OCI-LY1 (cell line): ENCODE measurements at regions not wholly inside any gene's neighbourhood (a gene's known extent, or its start where the extent isn't known, plus 50 kb on each side); places are given as distances from the start of the nearest gene placed in this dataset.

Experiments used
- H2AFZ ChIP-seq: fragments of 200-600 bp; sonication (generic), shearing (Covaris generic); 2 replicates; pipeline ENCODE4 v1.6.0; 2014; ENCODE audit warnings: antibody characterized with exemption, mild to moderate bottlenecking, low read length
- H3F3A ChIP-seq: fragments of 200-600 bp; sonication (generic), shearing (Covaris generic); 2 replicates; pipeline ENCODE4 v1.6.0; 2014; ENCODE audit warnings: mild to moderate bottlenecking, antibody characterized with exemption, low read length, moderate library complexity; ENCODE audit not compliant: insufficient read depth
- H3K27ac ChIP-seq: fragments of 200-600 bp; sonication (generic); 2 replicates; pipeline ENCODE4 v1.5.1; 2014; ENCODE audit warnings: low read length, mixed run types, mild to moderate bottlenecking, low read depth; ENCODE audit not compliant: poor library complexity, severe bottlenecking
- H3K27me3 ChIP-seq: fragments of 200-600 bp; sonication (generic); 2 replicates; pipeline ENCODE4 v1.6.0; 2014; ENCODE audit warnings: antibody characterized with exemption, mild to moderate bottlenecking, low read length, moderate library complexity; ENCODE audit not compliant: insufficient read depth
- H3K36me3 ChIP-seq: fragments of 200-600 bp; sonication (generic); 2 replicates; pipeline ENCODE4 v1.6.1; 2014; ENCODE audit warnings: mild to moderate bottlenecking, antibody characterized with exemption, low read length, moderate library complexity, mixed read lengths; ENCODE audit not compliant: insufficient read depth
- H3K4me1 ChIP-seq: fragments of 200-600 bp; sonication (generic); 2 replicates; pipeline ENCODE4 v1.5.1; 2014; ENCODE audit warnings: mild to moderate bottlenecking, low read length, moderate library complexity; ENCODE audit not compliant: insufficient read depth, severe bottlenecking
- H3K4me2 ChIP-seq: fragments of 200-600 bp; sonication (generic), shearing (Covaris generic); 2 replicates; pipeline ENCODE4 v1.6.1; 2014; ENCODE audit warnings: low read length
- H3K4me3 ChIP-seq: fragments of 200-600 bp; sonication (generic); 2 replicates; pipeline ENCODE4 v1.5.1; 2014; ENCODE audit warnings: low read length, low read depth, mild to moderate bottlenecking, mixed read lengths; ENCODE audit not compliant: poor library complexity, severe bottlenecking
- H3K79me2 ChIP-seq: fragments of 200-600 bp; shearing (Covaris generic); 2 replicates; pipeline ENCODE4 v1.6.1; 2016; ENCODE audit warnings: mixed run types, low read length, mixed read lengths; ENCODE audit not compliant: insufficient read depth
- H3K9ac ChIP-seq: fragments of 200-600 bp; sonication (generic), shearing (Covaris generic); 2 replicates; pipeline ENCODE4 v1.6.1; 2014; ENCODE audit warnings: mild to moderate bottlenecking, low read length, mixed read lengths
- H3K9me2 ChIP-seq: fragments of 200-600 bp; sonication (generic), shearing (Covaris generic); 2 replicates; pipeline ENCODE4 v1.6.1; 2014; ENCODE audit warnings: low read depth, mild to moderate bottlenecking, low read length, mixed read lengths
- H3K9me3 ChIP-seq: fragments of 200-600 bp; shearing (Covaris generic); 2 replicates; pipeline ENCODE4 v1.6.1; 2014; ENCODE audit warnings: low read length, mixed read lengths
- H4K20me1 ChIP-seq: fragments of 200-600 bp; sonication (generic), shearing (Covaris generic); 2 replicates; pipeline ENCODE4 v1.6.0; 2016; ENCODE audit warnings: mild to moderate bottlenecking, low read length; ENCODE audit not compliant: insufficient read depth
- EZH2 ChIP-seq: fragments of 200-600 bp; sonication (generic), shearing (Covaris generic); IDR thresholded peaks from 2 replicates; pipeline ENCODE4 v1.8.0; 2017; ENCODE audit warnings: borderline replicate concordance, mixed run types, mild to moderate bottlenecking, antibody characterized with exemption, low read length, moderate library complexity, mixed read lengths
- TF ChIP-seq, protein P1 (sequence below): fragments of 200-600 bp; sonication (generic), shearing (Covaris generic); IDR thresholded peaks from 2 replicates; pipeline ENCODE4 v1.5.1; 2017; ENCODE audit warnings: mild to moderate bottlenecking, antibody characterized with exemption, low read length, moderate library complexity, mixed read lengths

DNA sequence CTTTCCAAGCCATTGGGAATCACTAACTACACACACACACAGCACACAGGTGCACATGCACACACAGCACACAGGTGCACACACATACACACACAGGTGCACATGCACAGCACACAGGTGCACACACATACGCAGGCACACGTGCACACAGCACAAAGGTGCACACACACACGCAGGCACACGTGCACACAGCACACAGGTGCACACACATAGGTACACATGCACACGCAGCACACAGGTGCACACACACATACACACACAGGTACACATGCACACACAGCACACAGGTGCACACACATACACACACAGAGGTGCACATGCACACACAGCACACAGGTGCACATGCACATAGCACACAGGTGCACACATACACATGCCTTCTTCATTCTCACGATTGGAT lies 80.9 kb downstream of the HMX1 start:
- Histone ChIP-seq H3K9me3 (no peaks in the 10 kb centered on the region), H4K20me1 (no peaks in the 10 kb centered on the region), H3K36me3 (no peaks in the 10 kb centered on the region), H3K79me2 (no peaks in the 10 kb centered on the region), H2AFZ (no peak overlapping the region), H3K9ac (no peak overlapping the region), H3K27me3 (no peaks in the 10 kb centered on the region), H3F3A (no peaks in the 10 kb centered on the region), H3K4me1 (no peaks in the 10 kb centered on the region), H3K4me3 (no peak overlapping the region), H3K4me2 (no peak overlapping the region), H3K9me2 (no peaks in the 10 kb centered on the region), H3K27ac (no peak overlapping the region)
- TF ChIP-seq, protein P1, sequence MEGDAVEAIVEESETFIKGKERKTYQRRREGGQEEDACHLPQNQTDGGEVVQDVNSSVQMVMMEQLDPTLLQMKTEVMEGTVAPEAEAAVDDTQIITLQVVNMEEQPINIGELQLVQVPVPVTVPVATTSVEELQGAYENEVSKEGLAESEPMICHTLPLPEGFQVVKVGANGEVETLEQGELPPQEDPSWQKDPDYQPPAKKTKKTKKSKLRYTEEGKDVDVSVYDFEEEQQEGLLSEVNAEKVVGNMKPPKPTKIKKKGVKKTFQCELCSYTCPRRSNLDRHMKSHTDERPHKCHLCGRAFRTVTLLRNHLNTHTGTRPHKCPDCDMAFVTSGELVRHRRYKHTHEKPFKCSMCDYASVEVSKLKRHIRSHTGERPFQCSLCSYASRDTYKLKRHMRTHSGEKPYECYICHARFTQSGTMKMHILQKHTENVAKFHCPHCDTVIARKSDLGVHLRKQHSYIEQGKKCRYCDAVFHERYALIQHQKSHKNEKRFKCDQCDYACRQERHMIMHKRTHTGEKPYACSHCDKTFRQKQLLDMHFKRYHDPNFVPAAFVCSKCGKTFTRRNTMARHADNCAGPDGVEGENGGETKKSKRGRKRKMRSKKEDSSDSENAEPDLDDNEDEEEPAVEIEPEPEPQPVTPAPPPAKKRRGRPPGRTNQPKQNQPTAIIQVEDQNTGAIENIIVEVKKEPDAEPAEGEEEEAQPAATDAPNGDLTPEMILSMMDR, result no peak
- TF ChIP-seq EZH2, result no peak

DNA sequence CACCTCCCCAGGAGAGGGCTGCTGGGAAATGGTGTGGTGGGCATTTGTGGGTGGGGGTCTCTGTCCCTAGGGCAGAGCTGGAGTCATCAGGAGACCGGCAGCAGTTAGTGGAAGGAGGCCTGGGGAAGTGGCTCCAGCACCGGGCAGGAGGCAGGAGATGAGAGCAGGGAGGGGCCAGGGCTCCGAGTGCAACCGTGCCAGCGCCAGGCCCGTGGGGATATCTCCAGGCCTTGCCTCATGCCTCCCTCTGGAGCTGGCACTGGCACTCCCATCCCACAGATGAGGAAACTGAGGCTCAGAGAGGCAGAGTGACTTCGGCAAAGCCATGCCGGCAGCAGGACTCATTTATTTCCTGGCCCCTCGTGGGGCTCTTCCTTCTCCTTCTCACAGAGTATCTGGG lies 83.5 kb downstream of the HMX1 start:
- H3K36me3 ChIP-seq, result no peaks in the 10 kb centered on the region
- H3K27me3 ChIP-seq, result no peaks in the 10 kb centered on the region
- TF ChIP-seq, protein P1, result no peak
- TF ChIP-seq EZH2, result no peak
- no peak overlapping the region for H3K4me2 ChIP-seq
- no peaks in the 10 kb centered on the region for H3K79me2 ChIP-seq
- H4K20me1 ChIP-seq, result no peaks in the 10 kb centered on the region
- no peak overlapping the region for H2AFZ ChIP-seq
- no peaks in the 10 kb centered on the region for H3K9me3 ChIP-seq
- H3K4me3 ChIP-seq, result no peak overlapping the region
- H3F3A ChIP-seq, result no peaks in the 10 kb centered on the region
- no peaks in the 10 kb centered on the region for H3K9me2 ChIP-seq
- H3K27ac ChIP-seq, result no peak overlapping the region
- H3K4me1 ChIP-seq, result no peaks in the 10 kb centered on the region
- no peak overlapping the region for H3K9ac ChIP-seq

DNA sequence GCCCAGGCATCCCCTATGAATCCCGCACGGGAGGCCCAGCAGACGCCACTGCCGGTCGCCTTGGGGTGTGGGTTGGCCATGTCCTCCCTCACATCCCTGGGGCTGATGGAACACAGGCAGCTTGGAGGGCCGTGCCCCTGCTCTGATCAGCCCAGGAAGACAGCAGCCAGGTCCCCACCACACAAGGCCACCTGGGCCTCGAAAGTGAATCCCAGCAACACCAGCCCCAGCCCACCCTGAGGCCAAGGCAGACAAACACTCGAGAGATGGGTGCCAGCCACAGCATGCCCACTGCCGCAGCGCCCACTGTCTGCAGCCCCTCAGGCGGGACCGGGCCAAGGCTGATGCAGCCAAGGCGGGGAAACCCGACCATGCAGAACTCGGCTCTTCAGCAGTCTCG lies 85.5 kb downstream of the HMX1 start:
- H3K9me2 ChIP-seq, result no peaks in the 10 kb centered on the region
- no peaks in the 10 kb centered on the region for H3K9me3 ChIP-seq
- no peak overlapping the region for H3K9ac ChIP-seq
- TF ChIP-seq, protein P1, result no peak
- TF ChIP-seq EZH2, result no peak
- no peaks in the 10 kb centered on the region for H4K20me1 ChIP-seq
- no peaks in the 10 kb centered on the region for H3K27me3 ChIP-seq
- no peaks in the 10 kb centered on the region for H3K36me3 ChIP-seq
- no peak overlapping the region for H2AFZ ChIP-seq
- no peak overlapping the region for H3K4me2 ChIP-seq
- H3F3A ChIP-seq, result no peaks in the 10 kb centered on the region
- no peak overlapping the region for H3K4me3 ChIP-seq
- no peaks in the 10 kb centered on the region for H3K79me2 ChIP-seq
- no peak overlapping the region for H3K27ac ChIP-seq
- no peaks in the 10 kb centered on the region for H3K4me1 ChIP-seq
